Activated CD4-positive, alpha-beta T cell treated with anti-CD3 and anti-CD28 coated beads, Interleukin-10, Interleukin-2, amounts not matched to agents 100 ng/mL and 50 ng/mL, durations not matched to agents 16 hours and 8 hours (primary cell): ENCODE measurements at regions not wholly inside any gene's neighbourhood (a gene's known extent, or its start where the extent isn't known, plus 50 kb on each side); places are given as distances from the start of the nearest gene placed in this dataset.

ENCODE experiments used
- DNase-seq: peaks from one replicate; pipeline ENCODE4 v3.0.0-alpha.2; 2020

DNA sequence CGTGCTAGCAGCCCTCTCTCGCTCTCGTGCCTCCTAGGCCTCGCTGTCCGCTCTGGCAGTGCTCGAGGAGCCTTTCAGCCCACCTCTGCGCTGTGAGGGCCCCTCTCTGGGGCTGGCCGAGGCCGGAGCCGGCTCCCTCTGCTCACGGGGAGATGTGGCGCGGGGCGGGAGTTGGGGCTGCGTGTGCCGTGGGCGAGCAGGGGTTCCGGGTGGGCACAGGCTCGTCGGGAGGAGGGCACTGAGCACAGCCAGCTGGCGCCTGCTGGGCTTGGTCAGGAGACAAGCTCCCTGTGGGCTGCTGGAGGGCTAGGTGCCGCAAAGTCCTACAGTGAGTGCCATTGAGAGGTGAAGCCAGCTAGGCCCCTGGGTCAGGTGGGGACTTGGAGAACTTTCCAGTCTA, 994.5 kb downstream of the C4orf33 start:
- DNase-seq, result no peak

DNA sequence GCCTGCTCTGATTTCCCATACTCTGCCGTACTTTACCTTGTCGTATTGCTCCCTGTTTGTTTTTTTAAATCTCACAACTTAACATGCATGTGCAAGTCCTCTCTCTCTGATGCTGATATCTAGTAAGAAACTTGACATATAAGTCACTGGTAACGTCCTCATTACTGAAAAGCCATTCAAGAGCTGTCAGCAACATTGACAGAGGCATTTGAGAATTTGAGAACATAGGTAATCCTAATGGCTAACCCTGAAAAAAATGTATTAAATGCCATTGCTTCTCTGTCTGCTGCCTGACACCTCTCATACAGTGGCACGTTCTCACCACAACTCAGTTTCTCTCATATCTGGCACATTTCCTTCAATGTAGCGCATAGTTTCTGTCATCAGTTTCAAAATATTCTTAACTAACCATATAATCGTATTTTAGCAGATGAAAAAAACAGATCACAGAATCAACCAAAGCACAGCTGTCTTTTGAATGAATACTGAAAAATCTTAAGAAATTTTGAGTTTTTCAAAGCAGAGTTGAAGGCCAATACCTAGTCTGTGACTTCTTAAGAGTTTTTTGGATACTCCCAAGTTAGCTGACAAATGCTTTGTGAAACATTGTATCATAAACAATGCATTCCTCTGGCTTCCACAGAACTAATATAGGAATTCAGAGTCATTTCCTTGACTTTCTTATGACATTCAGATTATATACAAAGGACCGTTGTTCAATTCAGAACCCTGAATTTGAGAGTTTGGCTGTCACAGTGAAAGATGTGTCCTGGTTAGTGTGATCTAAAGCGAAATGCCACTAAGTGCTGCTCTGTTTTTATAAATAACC, 996.4 kb downstream of the C4orf33 start:
- no peak for DNase-seq

- DNase-seq, result no peak
Observed at GRCh38 chr4:130099105-130099504, 1003.2 kb downstream of the C4orf33 start.

- DNase-seq, result no peak
Observed at GRCh38 chr4:130110189-130110588, 1014.2 kb downstream of the C4orf33 start.

GRCh38 chr4:130110770-130111169, 1014.8 kb downstream of the C4orf33 start:
- DNase-seq, result no peak

GRCh38 chr4:130124066-130124465, 1028.1 kb downstream of the C4orf33 start:
- DNase-seq, result no peak

DNA sequence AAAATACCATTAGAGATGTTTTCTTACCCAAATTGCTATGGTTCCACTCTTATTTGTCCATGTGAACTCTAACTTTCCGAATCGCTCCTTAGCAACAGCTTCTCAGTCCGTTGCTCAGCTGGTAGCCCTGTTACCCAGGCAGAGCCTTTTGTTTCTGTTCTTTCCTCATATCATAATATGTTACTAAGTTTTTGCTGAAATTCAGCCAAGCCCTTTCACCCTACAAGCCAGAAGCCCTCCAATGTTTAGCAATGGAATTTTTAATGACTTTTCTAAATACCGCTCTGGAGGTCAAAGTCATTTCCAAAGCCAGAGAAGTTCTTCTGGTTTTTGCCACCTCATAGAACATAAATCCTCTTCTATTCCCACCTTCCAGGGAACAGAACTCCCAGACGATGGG, 1029.5 kb downstream of the C4orf33 start:
- DNase-seq, result no peak

- no peak for DNase-seq
Observed at GRCh38 chr4:130127297-130127696, 1031.3 kb downstream of the C4orf33 start.

DNA sequence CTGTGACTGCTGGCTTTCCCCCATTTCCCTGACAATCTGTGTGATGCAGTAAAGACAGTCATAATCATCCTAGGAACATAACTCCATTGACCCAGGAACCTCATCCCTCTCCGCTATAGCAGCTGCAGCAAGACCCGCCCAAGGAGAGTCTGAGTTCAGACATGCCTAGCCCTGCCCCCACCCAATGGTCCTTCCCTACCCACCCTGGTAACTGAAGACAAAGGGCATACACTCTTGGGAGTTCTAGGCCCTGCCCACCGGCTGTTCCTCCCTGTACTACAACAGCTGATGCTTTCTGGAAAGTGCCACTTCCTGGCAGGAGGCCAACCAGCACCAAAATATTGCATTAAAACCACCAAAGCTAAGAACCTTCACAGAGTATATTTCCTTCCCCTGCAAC, 1035.6 kb downstream of the C4orf33 start:
- no peak for DNase-seq

GRCh38 chr4:130141651-130142050, 1045.7 kb downstream of the C4orf33 start:
- DNase-seq, result no peak

DNA sequence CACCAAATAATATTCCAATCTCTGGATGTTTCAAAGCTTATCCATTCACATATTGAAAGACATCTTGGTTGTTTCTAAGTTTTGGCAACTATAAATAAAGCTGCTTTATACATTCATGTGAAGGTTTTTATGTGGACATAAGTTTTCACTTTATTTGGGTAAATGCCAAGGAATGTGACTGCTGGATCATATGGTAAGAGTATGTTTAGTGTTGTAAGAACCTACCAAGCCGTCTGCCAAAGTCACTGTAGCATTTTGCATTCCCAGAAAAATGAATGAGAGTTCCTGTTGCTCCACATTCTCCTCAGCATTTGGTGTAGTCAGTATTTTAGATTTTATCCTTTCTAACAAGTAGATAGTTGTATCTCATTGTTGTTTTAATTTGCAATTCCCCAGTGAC, 1047.7 kb downstream of the C4orf33 start:
- DNase-seq, result no peak

DNA sequence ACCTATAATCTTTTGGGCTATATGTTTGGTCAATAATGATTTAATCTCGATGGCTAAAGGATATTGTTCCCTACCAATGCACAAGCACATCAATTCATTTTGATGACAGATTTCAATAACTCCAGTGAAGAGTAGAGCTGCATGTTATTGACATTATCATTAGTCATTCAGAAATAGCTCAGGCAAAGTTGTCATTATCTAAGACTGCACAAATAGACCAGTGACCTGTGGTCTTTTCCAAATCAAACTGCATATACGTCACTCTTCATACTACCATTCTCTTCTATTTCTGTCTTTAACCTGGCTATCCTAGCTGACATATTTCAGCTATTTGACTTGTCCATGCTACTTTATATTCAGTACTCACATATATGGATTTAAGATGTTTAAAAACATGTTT, 1050.8 kb downstream of the C4orf33 start:
- no peak for DNase-seq

GRCh38 chr4:130147641-130148040, 1051.7 kb downstream of the C4orf33 start:
- no peak for DNase-seq

GRCh38 chr4:130154901-130155300, 1058.9 kb downstream of the C4orf33 start:
- DNase-seq, result no peak

DNA sequence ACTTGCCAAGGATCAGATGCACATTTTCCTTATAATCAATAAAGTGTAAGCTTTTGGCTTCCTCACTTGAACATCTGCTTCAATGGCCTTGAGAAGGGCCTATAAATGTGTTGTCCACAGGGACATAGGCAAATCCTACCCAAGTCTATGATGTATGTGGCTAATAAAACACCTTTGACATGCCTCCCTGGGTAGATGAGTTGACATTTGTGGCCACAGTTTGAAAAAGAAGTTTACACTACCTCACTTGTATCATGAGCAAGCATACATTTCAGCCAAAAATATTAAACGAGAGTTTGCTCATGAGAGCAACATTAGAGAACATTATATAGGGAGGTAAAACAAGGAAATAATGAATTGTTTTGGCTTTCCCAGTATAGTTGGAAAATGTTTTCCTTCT, 1067.7 kb downstream of the C4orf33 start:
- DNase-seq, result no peak

GRCh38 chr4:130165381-130165780, 1069.4 kb downstream of the C4orf33 start:
- DNase-seq, result no peak

DNA sequence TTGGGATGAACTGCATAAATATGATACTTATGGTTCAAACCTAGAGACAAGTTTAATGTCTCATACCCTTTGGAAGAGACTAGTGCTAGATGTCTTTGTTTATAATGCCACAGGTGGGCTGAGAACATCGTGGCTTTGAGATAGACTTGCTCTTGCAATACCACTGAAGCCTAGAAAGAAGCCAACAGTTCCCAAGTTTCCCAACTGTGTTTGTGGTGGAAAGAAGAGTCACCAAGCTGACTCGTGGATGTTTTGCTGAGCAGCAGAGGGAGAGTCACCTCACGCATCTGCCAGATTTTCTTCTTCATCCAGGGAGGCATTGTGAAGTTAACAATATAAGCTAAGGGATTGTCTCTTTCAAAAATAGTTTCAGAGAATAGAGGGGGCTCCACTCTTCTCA, 1076.2 kb downstream of the C4orf33 start:
- no peak for DNase-seq

DNA sequence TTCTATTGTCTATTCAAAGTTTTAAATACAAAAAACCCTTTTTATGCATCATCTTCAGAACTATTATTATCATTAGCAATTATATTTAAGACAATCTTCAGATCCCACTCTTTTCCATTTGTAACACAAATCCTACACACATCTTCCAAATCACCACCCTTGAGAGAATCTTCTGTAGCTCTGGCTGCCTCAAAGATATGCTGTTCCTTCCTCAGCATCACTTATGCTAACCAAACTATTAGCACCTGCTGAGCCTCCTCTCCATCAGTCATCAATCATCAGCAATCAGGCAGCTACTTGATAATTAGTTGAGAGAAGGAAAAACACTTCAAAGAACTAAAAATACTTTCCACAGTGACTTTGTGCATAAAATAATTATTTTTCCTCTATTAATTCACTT, 1082.2 kb downstream of the C4orf33 start:
- no peak for DNase-seq

- DNase-seq, result no peak
Observed at GRCh38 chr4:130183096-130183495, 1087.1 kb downstream of the C4orf33 start.

DNA sequence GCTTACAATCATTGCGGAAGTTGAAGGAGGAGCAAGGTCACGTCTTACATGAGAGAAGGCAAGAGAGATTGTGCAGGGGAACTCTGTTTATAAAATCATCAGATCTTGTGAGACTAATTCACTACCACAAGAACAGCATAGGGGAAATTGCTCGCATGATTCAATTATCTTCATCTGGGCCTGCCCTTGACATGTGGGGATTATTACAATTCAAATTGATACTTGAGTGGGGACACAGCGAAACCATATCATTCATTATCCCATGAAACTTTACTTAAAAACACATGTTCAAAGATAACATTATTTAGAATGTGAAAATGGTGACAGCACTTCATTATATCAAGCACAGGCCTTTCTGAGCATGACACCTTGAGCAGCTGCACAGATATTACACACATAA, 1087.8 kb downstream of the C4orf33 start:
- DNase-seq, result no peak

- DNase-seq, result no peak
Observed at GRCh38 chr4:130185123-130185522, 1089.2 kb downstream of the C4orf33 start.

- no peak for DNase-seq
Observed at GRCh38 chr4:130186931-130187330, 1091.0 kb downstream of the C4orf33 start.

DNA sequence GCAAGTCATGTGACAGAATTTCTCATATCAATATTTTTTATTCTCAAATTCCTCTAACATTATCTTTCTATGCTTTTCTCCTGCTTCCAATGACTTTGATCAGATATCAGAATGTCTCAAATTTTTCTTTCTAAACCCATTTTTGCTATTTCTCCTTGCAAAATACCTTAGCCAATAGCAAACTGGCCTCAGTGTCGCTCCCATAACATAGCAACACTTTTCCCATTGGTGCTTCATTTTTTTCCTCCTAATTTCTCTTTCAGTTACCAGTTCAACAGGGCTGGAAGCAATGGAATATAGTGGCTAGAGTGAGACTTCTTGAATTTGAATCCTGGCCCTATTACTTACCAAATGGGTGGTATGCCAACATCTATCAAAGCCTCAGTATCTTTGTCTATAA, 1091.6 kb downstream of the C4orf33 start:
- no peak for DNase-seq

GRCh38 chr4:130192787-130193186, 1096.8 kb downstream of the C4orf33 start:
- no peak for DNase-seq

- DNase-seq, result no peak
Observed at GRCh38 chr4:130197946-130198345, 1102.0 kb downstream of the C4orf33 start.
